ENCODE measurements at regions not wholly inside any gene's neighbourhood (a gene's known extent, or its start where the extent isn't known, plus 50 kb on each side); places are given as distances from the start of the nearest gene placed in this dataset.
"Not testable (repeated sequence)": the region's sequence is repeated elsewhere in the genome, so short reads cannot be mapped to it uniquely, and the experiment has no call there.

- no peaks in the 10 kb centered on the region for H3K27me3 ChIP-seq
- no peak overlapping the region for H3K9ac ChIP-seq (ENCODE audit: low read depth in 2 of 2, low read length in 2 of 2)
- H3K4me3 ChIP-seq: no peak overlapping the region
- intact Hi-C loops (cut with DNase I): no loop called here
- H3K36me3 ChIP-seq: no peaks in the 10 kb centered on the region
- no peak for TF ChIP-seq CTCF (IDR thresholded peaks at IDR 0.05)
- H3K27ac ChIP-seq: no peak overlapping the region
- no peaks in the 10 kb centered on the region for H3K4me1 ChIP-seq
- H3K9me3 ChIP-seq: no peaks in the 10 kb centered on the region
- no peak for DNase-seq
Measured at GRCh38 chr1:108314815-108315214, 70.9 kb upstream of the NBPF4 start.

- Histone ChIP-seq H3K4me3 (no peak overlapping the region), H3K27me3 (no peaks in the 10 kb centered on the region), H3K36me3 (no peaks in the 10 kb centered on the region), H3K9me3 (no peaks in the 10 kb centered on the region), H3K27ac (no peak overlapping the region), H3K9ac (ENCODE audit: low read depth in 2 of 2, low read length in 2 of 2) (no peak overlapping the region), H3K4me1 (no peaks in the 10 kb centered on the region)
- no peak for DNase-seq
- peak; percentile 19 for TF ChIP-seq CTCF (IDR thresholded peaks at IDR 0.05)
- intact Hi-C loops (cut with DNase I): no loop called here
Measured at GRCh38 chr1:108316545-108316944, 72.7 kb upstream of the NBPF4 start.

GRCh38 chr1:108320849-108321248 is 77.0 kb upstream of the NBPF4 start:
- no peak overlapping the region for H3K4me3 ChIP-seq
- H3K36me3 ChIP-seq: no peaks in the 10 kb centered on the region
- no peak for DNase-seq
- H3K4me1 ChIP-seq: no peaks in the 10 kb centered on the region
- H3K9ac ChIP-seq (ENCODE audit: low read depth in 2 of 2, low read length in 2 of 2): no peak overlapping the region
- no peaks in the 10 kb centered on the region for H3K9me3 ChIP-seq
- no peak for TF ChIP-seq CTCF (IDR thresholded peaks at IDR 0.05)
- H3K27ac ChIP-seq: no peak overlapping the region
- no peaks in the 10 kb centered on the region for H3K27me3 ChIP-seq
- intact Hi-C loops (cut with DNase I): no loop called here

- H3K27me3 ChIP-seq; H3K4me3 ChIP-seq; H3K9ac ChIP-seq (ENCODE audit: low read depth in 2 of 2, low read length in 2 of 2); H3K9me3 ChIP-seq; H3K27ac ChIP-seq; H3K4me1 ChIP-seq; H3K36me3 ChIP-seq; intact Hi-C loops (cut with DNase I); DNase-seq: not testable (repeated sequence)
Measured at GRCh38 chr1:108325338-108325737, 81.5 kb upstream of the NBPF4 start.

- Histone ChIP-seq H3K4me1 (no peaks in the 10 kb centered on the region), H3K4me3 (no peak overlapping the region), H3K9ac (ENCODE audit: low read depth in 2 of 2, low read length in 2 of 2) (no peak overlapping the region), H3K27ac (no peak overlapping the region), H3K9me3 (no peaks in the 10 kb centered on the region), H3K36me3 (no peaks in the 10 kb centered on the region), H3K27me3 (no peaks in the 10 kb centered on the region)
- no peak for DNase-seq
- intact Hi-C loops (cut with DNase I): no loop called here
- TF ChIP-seq CTCF (IDR thresholded peaks at IDR 0.05): no peak
Measured at GRCh38 chr1:108327534-108328466, 83.9 kb upstream of the NBPF4 start.
